ENCODE measurements at regions not wholly inside any gene's neighbourhood (a gene's known extent, or its start where the extent isn't known, plus 50 kb on each side); places are given as distances from the start of the nearest gene placed in this dataset.
A peak's percentile ranks its signal among the peaks of the same experiment; 100 is the strongest.

DNA sequence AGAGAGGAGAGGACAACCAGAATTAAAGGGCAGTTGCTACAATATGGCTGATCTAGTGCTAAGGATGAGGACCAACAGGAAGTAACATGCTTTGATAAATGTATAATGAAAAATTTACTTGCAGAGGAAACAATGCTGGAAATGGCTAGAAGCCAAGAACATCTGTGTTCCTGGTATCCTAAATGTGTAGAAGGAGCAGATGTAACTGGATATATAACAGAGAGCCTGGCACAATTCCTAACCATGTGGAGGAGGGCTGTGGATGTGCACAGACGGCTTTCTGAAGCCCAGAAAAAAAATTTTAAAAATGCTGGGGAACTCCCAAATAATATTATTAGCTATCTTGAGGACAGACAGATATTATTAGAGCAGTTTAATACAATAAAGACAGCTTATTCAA, 159.4 kb upstream of the GBE1 start:
- H3K4me3 ChIP-seq (ENCODE audit: low read depth, low read length) = no peak overlapping the region
- no peak for DNase-seq (ENCODE audit: low read depth)
- TF ChIP-seq, protein P1, sequence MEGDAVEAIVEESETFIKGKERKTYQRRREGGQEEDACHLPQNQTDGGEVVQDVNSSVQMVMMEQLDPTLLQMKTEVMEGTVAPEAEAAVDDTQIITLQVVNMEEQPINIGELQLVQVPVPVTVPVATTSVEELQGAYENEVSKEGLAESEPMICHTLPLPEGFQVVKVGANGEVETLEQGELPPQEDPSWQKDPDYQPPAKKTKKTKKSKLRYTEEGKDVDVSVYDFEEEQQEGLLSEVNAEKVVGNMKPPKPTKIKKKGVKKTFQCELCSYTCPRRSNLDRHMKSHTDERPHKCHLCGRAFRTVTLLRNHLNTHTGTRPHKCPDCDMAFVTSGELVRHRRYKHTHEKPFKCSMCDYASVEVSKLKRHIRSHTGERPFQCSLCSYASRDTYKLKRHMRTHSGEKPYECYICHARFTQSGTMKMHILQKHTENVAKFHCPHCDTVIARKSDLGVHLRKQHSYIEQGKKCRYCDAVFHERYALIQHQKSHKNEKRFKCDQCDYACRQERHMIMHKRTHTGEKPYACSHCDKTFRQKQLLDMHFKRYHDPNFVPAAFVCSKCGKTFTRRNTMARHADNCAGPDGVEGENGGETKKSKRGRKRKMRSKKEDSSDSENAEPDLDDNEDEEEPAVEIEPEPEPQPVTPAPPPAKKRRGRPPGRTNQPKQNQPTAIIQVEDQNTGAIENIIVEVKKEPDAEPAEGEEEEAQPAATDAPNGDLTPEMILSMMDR (IDR thresholded peaks at IDR 0.05; ENCODE audit: low read depth, low read length, missing control alignments) = no peak
- in situ Hi-C loops (cut with HindIII; ENCODE audit: low sequenced_read_pairs) = no loop called here

DNA sequence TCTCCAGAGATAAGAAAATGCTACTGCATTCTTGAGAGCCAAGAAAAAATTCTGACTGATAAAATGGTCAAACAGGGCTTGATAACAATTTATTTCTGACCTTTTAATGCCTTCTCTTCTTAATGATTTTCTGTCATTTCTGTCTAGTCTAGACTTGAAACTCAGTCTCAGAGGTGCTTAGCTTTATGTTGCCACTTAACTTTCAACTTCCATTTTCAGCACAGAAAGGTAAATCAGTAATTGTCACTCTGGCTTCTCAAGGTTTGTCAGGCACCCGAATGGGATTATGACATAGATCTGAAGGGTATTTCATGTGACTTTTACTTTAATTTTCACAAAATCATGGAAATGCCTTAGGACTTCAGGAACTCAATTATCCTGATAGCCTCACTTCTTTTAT, 155.4 kb upstream of the GBE1 start:
- no peak overlapping the region for H3K4me3 ChIP-seq (ENCODE audit: low read depth, low read length)
- TF ChIP-seq, protein P1 (IDR thresholded peaks at IDR 0.05; ENCODE audit: low read depth, low read length, missing control alignments) = no peak
- in situ Hi-C loops (cut with HindIII; ENCODE audit: low sequenced_read_pairs) = no loop called here
- no peak for DNase-seq (ENCODE audit: low read depth)

DNA sequence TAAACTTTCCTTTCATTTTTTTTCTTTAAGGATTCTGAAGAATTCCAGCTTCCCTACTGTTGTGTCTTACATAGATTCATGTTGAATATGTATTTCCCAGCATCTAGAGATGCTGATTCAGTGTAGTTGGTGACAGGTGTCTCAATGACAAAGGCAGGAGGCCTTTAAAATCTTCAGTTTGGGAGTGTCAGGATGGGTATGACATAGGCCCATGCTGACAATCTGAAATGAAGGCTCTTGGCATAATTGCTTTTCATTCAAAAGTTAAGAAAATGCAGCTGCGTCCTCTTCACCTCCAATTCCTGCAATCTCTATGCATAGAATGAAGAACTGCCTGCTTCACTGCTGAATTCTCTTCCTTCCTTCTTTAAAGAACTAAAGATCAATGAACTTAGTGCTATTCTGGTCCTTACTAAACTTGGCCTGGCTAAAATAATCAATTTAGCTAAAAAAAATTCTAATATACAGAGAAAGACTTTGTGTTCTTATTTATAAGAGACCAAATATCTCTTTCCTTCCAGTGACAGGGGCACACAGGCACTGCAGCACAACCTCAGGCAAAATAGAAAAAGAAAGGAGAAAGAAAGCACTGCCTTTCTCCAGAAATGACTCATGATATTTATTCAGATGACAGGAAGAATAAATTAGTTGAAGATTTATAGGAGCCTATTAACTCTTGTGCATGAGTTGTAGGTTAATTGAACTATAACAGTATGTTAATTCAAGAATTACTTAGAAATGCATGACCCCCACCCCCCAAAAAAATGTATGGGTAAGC, 152.6 kb upstream of the GBE1 start:
- H3K4me3 ChIP-seq (ENCODE audit: low read depth, low read length) = no peak overlapping the region
- TF ChIP-seq, protein P1 (IDR thresholded peaks at IDR 0.05; ENCODE audit: low read depth, low read length, missing control alignments) = no peak
- DNase-seq (ENCODE audit: low read depth) = no peak
- in situ Hi-C loops (cut with HindIII; ENCODE audit: low sequenced_read_pairs) = no loop called here

DNA sequence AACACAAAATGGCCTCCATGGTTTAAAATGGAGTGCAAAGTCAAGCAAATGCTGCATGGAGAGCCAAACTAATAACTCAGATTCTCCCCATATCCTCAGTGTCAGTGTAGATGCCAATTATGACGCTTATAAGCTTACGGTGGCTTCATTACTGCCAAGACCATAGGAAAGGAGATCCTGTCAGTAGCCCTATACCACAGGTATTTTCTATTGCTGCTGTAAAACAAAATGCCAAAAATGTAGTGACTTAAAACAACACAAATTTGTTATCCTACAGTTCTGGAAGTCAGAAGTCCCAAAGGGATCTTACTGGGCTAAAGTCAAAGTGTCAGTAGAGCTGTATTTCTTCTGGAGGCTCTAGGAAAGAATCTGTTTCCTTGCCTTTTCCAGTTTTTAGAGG, 149.8 kb upstream of the GBE1 start:
- no peak overlapping the region for H3K4me3 ChIP-seq (ENCODE audit: low read depth, low read length)
- no peak for DNase-seq (ENCODE audit: low read depth)
- TF ChIP-seq, protein P1 (IDR thresholded peaks at IDR 0.05; ENCODE audit: low read depth, low read length, missing control alignments) = no peak
- in situ Hi-C loops (cut with HindIII; ENCODE audit: low sequenced_read_pairs) = no loop called here

DNA sequence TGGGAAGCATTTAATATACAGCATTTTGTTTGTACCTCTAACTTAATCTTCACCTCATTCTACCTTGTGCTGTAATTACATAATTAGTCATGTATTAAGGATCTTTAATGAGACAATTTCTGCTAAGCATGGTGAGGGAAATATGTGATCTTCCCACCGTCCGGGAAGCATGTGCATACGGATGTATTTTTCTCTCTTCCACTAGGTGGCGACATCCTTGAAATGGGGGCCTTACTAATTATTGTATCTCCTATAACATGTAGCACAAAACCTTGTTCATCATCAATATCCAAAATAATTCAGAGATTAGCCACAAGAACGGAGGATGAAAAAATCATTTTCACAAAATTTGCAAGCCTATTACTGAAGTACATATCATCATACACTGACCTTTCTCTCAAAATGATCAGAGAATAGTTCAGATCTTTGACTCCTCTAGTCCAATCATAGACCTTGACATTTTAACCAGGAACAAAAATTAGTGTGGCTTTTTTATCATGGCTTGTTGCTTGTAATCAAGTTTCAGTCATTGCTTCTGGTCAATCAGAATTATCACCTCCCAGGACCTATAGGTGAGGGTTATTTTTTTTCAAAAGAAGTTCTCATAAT, 148.9 kb upstream of the GBE1 start:
- DNase-seq (ENCODE audit: low read depth) = peak; percentile 3
- no peak overlapping the region for H3K4me3 ChIP-seq (ENCODE audit: low read depth, low read length)
- in situ Hi-C loops (cut with HindIII; ENCODE audit: low sequenced_read_pairs) = no loop called here
- TF ChIP-seq, protein P1 (IDR thresholded peaks at IDR 0.05; ENCODE audit: low read depth, low read length, missing control alignments) = peak; percentile 75

DNA sequence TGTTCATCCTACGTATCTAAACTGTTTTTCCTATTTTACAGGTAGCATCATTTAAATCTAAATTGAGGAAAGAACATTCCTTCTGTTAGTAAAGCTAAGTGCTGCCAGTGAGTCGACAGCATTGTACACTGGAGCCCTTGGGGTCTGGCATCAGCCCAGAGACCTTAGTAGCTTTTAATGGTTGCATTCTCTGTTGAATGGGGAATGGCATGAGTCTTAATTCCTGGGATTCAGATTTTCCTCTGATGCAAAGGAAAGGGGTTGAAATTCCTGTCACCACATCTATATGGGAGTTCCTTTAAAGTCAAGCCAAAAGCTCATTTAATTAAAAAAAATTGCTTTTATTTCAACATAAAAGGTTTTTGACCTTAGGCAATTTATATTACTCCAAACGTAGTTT, 148.4 kb upstream of the GBE1 start:
- TF ChIP-seq, protein P1 (IDR thresholded peaks at IDR 0.05; ENCODE audit: low read depth, low read length, missing control alignments) = no peak
- no peak for DNase-seq (ENCODE audit: low read depth)
- H3K4me3 ChIP-seq (ENCODE audit: low read depth, low read length) = no peak overlapping the region
- in situ Hi-C loops (cut with HindIII; ENCODE audit: low sequenced_read_pairs) = no loop called here
